Progenitor cell of endocrine pancreas (in vitro differentiated cells): ENCODE measurements at regions not wholly inside any gene's neighbourhood (a gene's known extent, or its start where the extent isn't known, plus 50 kb on each side); places are given as distances from the start of the nearest gene placed in this dataset.

Experiments
- DNase-seq: peaks from one replicate; pipeline ENCODE4 v3.0.0; 2021; ENCODE audit warnings: low spot score; ENCODE audit not compliant: unreplicated experiment
- H3K27ac Mint-ChIP-seq: 2 replicates; pipeline ENCODE4 v1.8.0; 2021; ENCODE audit warnings: mild to moderate bottlenecking, moderate library complexity, mixed read lengths
- H3K27me3 Mint-ChIP-seq: 2 replicates; pipeline ENCODE4 v1.8.0; 2021; ENCODE audit warnings: mixed read lengths
- H3K36me3 Mint-ChIP-seq: 2 replicates; pipeline ENCODE4 v1.8.0; 2022; ENCODE audit warnings: mixed read lengths; ENCODE audit not compliant: insufficient read depth
- H3K4me1 Mint-ChIP-seq: 2 replicates; pipeline ENCODE4 v1.8.0; 2021; ENCODE audit warnings: low read depth, mixed read lengths
- H3K4me3 Mint-ChIP-seq: 2 replicates; pipeline ENCODE4 v1.8.0; 2021; ENCODE audit warnings: low read depth, mild to moderate bottlenecking, moderate library complexity, mixed read lengths
- H3K9me3 Mint-ChIP-seq: 2 replicates; pipeline ENCODE4 v1.8.0; 2021; ENCODE audit warnings: low read depth, mixed read lengths
- CTCF ChIP-seq: fragments of 200-600 bp; sonication (generic); IDR thresholded peaks from one replicate; pipeline ENCODE4 v1.5.0; 2021; ENCODE audit warnings: antibody characterized with exemption, mild to moderate bottlenecking; ENCODE audit not compliant: unreplicated experiment

DNA sequence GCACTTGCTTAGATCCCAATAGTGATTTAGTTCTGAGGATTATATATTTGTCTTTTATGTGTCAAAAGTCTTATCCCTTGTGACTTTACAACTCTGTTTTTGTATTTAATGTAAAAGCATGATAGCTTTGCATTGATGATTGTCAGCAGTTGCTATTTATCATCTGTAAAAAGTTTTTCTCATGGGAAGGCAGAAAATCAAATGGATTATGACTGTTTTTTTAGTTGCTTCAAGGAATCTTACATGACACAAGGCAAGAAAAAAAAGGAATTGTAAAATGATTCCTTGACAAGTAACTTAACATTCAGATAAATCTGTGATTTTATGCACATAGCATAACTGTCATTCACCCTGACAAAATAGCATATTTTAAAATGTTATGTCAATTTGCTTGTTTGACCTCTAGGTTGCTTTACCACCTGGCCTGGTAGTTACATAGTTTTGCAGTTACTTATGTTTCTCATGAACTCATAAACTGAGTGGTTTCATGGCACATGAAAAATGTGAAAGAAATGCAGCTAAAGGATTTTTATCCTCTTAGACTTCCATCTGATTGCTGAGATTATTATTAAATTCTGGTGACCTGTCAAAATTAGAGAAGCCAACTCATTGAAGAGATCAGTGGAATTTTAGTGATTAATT, 622.6 kb downstream of the ADGRL2 start:
- no peak overlapping the region for H3K4me3 Mint-ChIP-seq
- no peak overlapping the region for H3K27ac Mint-ChIP-seq
- no peak for DNase-seq
- no peaks in the 10 kb centered on the region for H3K27me3 Mint-ChIP-seq
- TF ChIP-seq CTCF = no peak
- no peaks in the 10 kb centered on the region for H3K9me3 Mint-ChIP-seq
- H3K36me3 Mint-ChIP-seq = no peaks in the 10 kb centered on the region
- peaks cover 10% of the 10 kb centered on the region for H3K4me1 Mint-ChIP-seq

- TF ChIP-seq CTCF = no peak
Observed at GRCh38 chr1:82421782-82422181, 621.0 kb downstream of the ADGRL2 start.

GRCh38 chr1:82420584-82420983, 619.9 kb downstream of the ADGRL2 start:
- TF ChIP-seq CTCF = no peak
- Mint-ChIP-seq H3K36me3 (no peaks in the 10 kb centered on the region), H3K4me1 (peaks cover 4% of the 10 kb centered on the region), H3K27ac (no peak overlapping the region), H3K27me3 (no peaks in the 10 kb centered on the region), H3K9me3 (no peaks in the 10 kb centered on the region), H3K4me3 (no peak overlapping the region)
- no peak for DNase-seq

More at GRCh38 chr1:82421782-82422181, 621.0 kb downstream of the ADGRL2 start:
- DNase-seq = no peak
- Mint-ChIP-seq H3K36me3 (no peaks in the 10 kb centered on the region), H3K9me3 (no peaks in the 10 kb centered on the region), H3K27me3 (no peaks in the 10 kb centered on the region), H3K27ac (no peak overlapping the region), H3K4me1 (peaks cover 4% of the 10 kb centered on the region), H3K4me3 (no peak overlapping the region)

- no peaks in the 10 kb centered on the region for H3K4me1 Mint-ChIP-seq
- TF ChIP-seq CTCF = no peak
- H3K27ac Mint-ChIP-seq = no peak overlapping the region
- no peaks in the 10 kb centered on the region for H3K36me3 Mint-ChIP-seq
- no peak for DNase-seq
- H3K9me3 Mint-ChIP-seq = no peaks in the 10 kb centered on the region
- H3K27me3 Mint-ChIP-seq = no peaks in the 10 kb centered on the region
- H3K4me3 Mint-ChIP-seq = no peak overlapping the region
Observed at GRCh38 chr1:82411605-82412004, 610.9 kb downstream of the ADGRL2 start.

- no peak overlapping the region for H3K27ac Mint-ChIP-seq
- TF ChIP-seq CTCF = no peak
- no peak for DNase-seq
- H3K27me3 Mint-ChIP-seq = no peaks in the 10 kb centered on the region
- H3K9me3 Mint-ChIP-seq = no peaks in the 10 kb centered on the region
- H3K4me1 Mint-ChIP-seq = peaks cover 3% of the 10 kb centered on the region
- no peaks in the 10 kb centered on the region for H3K36me3 Mint-ChIP-seq
- no peak overlapping the region for H3K4me3 Mint-ChIP-seq
Observed at GRCh38 chr1:82405333-82405732, 604.6 kb downstream of the ADGRL2 start.
